Fibroblast of mammary gland (primary cell): ENCODE measurements at regions not wholly inside any gene's neighbourhood (a gene's known extent, or its start where the extent isn't known, plus 50 kb on each side); places are given as distances from the start of the nearest gene placed in this dataset.

ENCODE experiments used
- DNase-seq: peaks from one replicate; pipeline ENCODE4 v3.0.0-alpha.2; 2010; ENCODE audit warnings: low read depth
- H3K4me3 ChIP-seq: 2 replicates; pipeline ENCODE4 v1.5.1; 2011; ENCODE audit warnings: low read depth, mild to moderate bottlenecking, low read length, moderate library complexity; ENCODE audit not compliant: control insufficient read depth
- TF ChIP-seq, protein P1 (sequence below): conservative IDR thresholded peaks from 2 replicates; pipeline ENCODE4 v1.5.1; 2011; ENCODE audit warnings: low read depth, low read length, inconsistent platforms; ENCODE audit not compliant: control insufficient read depth, insufficient read depth

GRCh38 chr7:124261710-124262109 is 228.8 kb upstream of the TMEM229A start:
- no peak overlapping the region for H3K4me3 ChIP-seq
- TF ChIP-seq, protein P1, sequence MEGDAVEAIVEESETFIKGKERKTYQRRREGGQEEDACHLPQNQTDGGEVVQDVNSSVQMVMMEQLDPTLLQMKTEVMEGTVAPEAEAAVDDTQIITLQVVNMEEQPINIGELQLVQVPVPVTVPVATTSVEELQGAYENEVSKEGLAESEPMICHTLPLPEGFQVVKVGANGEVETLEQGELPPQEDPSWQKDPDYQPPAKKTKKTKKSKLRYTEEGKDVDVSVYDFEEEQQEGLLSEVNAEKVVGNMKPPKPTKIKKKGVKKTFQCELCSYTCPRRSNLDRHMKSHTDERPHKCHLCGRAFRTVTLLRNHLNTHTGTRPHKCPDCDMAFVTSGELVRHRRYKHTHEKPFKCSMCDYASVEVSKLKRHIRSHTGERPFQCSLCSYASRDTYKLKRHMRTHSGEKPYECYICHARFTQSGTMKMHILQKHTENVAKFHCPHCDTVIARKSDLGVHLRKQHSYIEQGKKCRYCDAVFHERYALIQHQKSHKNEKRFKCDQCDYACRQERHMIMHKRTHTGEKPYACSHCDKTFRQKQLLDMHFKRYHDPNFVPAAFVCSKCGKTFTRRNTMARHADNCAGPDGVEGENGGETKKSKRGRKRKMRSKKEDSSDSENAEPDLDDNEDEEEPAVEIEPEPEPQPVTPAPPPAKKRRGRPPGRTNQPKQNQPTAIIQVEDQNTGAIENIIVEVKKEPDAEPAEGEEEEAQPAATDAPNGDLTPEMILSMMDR: no peak
- DNase-seq: no peak

DNA sequence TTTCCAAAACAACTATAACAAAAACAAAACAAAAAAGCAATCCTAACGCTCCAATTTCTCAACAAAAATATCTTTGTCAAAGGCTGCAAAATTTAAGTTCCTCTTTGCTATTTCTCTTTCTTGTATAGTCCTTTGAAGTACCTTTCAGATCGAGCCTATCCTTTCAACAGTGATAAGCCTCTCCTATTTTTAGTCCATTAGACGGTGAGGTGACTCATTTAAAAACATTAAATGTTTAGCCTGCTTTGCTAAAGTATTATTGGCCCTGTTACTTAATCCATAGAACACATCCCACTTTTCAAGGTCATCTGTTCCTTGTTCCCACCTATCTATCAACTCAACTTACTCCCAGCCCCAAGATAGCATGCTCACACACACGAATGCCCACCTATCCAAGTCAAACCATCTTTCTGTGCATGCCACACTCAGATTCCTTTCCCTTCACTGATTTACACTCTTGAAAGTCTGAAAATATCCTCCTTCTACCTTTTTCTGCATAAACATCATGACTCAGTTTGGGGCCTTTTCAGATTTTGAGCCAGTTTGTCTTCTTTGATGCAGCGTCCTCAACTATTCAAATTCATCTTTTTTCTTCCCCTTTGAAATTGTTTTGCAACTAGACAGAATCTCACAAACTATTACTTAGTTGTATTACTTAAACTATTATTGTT is 224.9 kb upstream of the TMEM229A start:
- DNase-seq: no peak
- TF ChIP-seq, protein P1: no peak
- H3K4me3 ChIP-seq: no peak overlapping the region

DNA sequence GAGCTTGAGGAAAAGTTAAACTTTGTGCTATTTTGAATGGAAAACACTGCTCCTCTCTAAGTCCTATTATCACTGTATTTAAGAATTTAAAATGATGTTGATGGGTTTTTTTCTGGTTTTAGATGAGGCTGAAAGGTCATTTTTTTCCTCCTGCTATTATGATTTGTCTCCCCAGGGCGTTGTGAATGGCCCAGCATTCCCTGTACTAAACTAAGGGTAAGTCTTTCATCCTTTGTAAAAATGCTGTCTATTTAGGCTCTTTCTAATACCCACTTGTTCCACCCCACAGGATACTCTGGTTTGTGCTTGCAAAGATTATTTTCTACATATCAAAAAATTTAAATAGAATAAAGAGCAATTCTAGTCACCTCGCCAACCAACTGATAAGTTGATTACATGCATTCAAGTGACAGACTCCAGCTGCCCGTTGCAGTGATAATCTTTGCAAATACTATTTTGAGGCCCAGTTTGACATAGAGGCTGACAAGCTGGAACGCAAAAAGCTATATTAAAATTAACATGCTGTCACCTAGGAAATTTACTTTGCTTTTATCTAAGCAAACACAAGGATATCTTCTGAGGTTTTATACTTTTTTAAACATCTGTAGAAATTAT is 222.3 kb upstream of the TMEM229A start:
- no peak for DNase-seq
- H3K4me3 ChIP-seq: no peak overlapping the region
- TF ChIP-seq, protein P1: no peak

DNA sequence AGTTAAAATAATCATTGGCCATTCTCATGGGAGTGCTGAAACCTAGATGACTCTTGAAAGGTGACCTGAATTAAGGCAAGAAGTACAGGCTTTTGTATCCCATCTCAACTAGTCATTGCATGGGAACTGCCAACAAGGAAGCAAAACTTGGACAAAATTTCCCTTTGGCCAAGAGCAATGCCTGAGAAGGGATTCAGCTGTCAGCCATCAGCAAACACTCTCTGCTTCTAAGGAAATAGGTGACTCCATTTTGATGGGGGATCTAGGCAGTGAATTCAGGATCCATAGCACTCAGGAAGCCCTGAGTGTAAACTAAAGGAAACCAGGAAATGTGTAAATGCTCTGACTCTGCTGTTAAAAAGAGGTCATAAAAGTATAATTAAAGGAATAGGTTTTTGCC is 221.5 kb upstream of the TMEM229A start:
- TF ChIP-seq, protein P1: no peak
- H3K4me3 ChIP-seq: no peak overlapping the region
- DNase-seq: no peak

GRCh38 chr7:124251636-124252035 is 218.8 kb upstream of the TMEM229A start:
- DNase-seq: no peak
- TF ChIP-seq, protein P1: no peak

GRCh38 chr7:124250297-124251034 is 217.6 kb upstream of the TMEM229A start:
- no peak overlapping the region for H3K4me3 ChIP-seq
- DNase-seq: no peak
- TF ChIP-seq, protein P1: no peak

More at GRCh38 chr7:124251636-124252035, 218.8 kb upstream of the TMEM229A start:
- H3K4me3 ChIP-seq: no peak overlapping the region
